GM12878 (cell line): ENCODE measurements at regions not wholly inside any gene's neighbourhood (a gene's known extent, or its start where the extent isn't known, plus 50 kb on each side); places are given as distances from the start of the nearest gene placed in this dataset.

Experiments
- CBFB ChIP-seq: IDR thresholded peaks from 2 replicates; pipeline ENCODE4 v1.6.1; 2016; ENCODE audit warnings: antibody characterized with exemption, low read depth
- CREM ChIP-seq: IDR thresholded peaks from 2 replicates; pipeline ENCODE4 v1.6.1; 2014; ENCODE audit warnings: antibody characterized with exemption, low read depth
- EP300 ChIP-seq, 2 experiments: fragments of 150-350 bp in 1 of 2; IDR thresholded peaks; 2 replicates each; pipeline ENCODE4 v1.6.1; 2011 to 2012; ENCODE audit warnings: low read depth in 2 of 2, low read length in 2 of 2, borderline replicate concordance in 1 of 2, improper control_type of control experiment in 1 of 2, inconsistent platforms in 1 of 2; ENCODE audit not compliant: control insufficient read depth in 1 of 2
- POLR2AphosphoS5 ChIP-seq: IDR thresholded peaks from 2 replicates; pipeline ENCODE4 v1.6.1; 2011; ENCODE audit warnings: mild to moderate bottlenecking, low read length, inconsistent platforms
- SIN3A ChIP-seq: IDR thresholded peaks from 2 replicates; pipeline ENCODE4 v1.6.1; 2012; ENCODE audit warnings: low read depth, low read length, improper control_type of control experiment
- SP1 ChIP-seq: IDR thresholded peaks from one replicate; pipeline ENCODE4 v1.6.1; 2011; ENCODE audit warnings: low read depth, low read length
- SRF ChIP-seq, 2 experiments: IDR thresholded peaks; 2 replicates each; pipeline ENCODE4 v1.6.1; 2011; ENCODE audit warnings: low read depth in 2 of 2, low read length in 2 of 2, mild to moderate bottlenecking in 1 of 2, moderate library complexity in 1 of 2
- TAF1 ChIP-seq: IDR thresholded peaks from 2 replicates; pipeline ENCODE4 v1.6.1; 2011; ENCODE audit warnings: mild to moderate bottlenecking, low read depth, low read length, borderline replicate concordance
- TF ChIP-seq, protein P1 (sequence below): fragments of 450-650 bp; IDR thresholded peaks from 2 replicates; pipeline ENCODE4 v1.6.1; 2017; ENCODE audit warnings: antibody characterized with exemption, mild to moderate bottlenecking, moderate library complexity
- TF ChIP-seq, protein P2 (sequence below), 3 experiments: IDR thresholded peaks in 2 of 3; conservative IDR thresholded peaks in 1 of 3; 2 replicates each; pipeline ENCODE4 v1.5.1; 2011; ENCODE audit warnings: low read depth in 3 of 3, low read length in 3 of 3, mild to moderate bottlenecking in 3 of 3, control low read depth in 2 of 3, moderate library complexity in 2 of 3, inconsistent platforms in 1 of 3, mixed read lengths in 1 of 3; ENCODE audit not compliant: control insufficient read depth in 2 of 3, insufficient read depth in 1 of 3; ENCODE audit errors: extremely low read depth in 1 of 3
- TF ChIP-seq, protein P3 (sequence below): fragments of 450-650 bp; IDR thresholded peaks from 2 replicates; pipeline ENCODE4 v1.6.1; 2017; ENCODE audit warnings: mild to moderate bottlenecking
- TF ChIP-seq, protein P4 (sequence below): fragments of 150-350 bp; IDR thresholded peaks from 2 replicates; pipeline ENCODE4 v1.6.1; 2016; ENCODE audit warnings: low read depth, low read length

DNA sequence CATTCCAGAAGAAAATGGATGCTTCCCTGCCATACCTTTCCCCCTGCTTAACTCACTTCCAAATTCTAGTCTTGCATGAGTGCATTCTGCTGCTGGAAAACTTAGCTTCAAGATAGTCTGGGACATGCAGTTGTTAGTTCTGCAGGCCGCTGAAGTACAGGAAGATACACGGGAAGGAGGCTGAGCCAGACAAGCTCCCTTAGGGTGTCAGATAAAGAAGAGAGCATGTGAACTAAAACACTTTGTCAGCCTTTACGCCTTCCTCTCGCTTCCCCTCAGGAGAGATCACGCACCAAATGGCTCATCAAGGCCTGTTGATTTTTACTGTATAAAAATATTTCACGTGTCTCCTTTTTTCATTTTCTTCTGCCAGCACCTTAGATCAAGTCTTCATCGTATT lies 420.7 kb downstream of the INSC start:
- TF ChIP-seq, protein P1, sequence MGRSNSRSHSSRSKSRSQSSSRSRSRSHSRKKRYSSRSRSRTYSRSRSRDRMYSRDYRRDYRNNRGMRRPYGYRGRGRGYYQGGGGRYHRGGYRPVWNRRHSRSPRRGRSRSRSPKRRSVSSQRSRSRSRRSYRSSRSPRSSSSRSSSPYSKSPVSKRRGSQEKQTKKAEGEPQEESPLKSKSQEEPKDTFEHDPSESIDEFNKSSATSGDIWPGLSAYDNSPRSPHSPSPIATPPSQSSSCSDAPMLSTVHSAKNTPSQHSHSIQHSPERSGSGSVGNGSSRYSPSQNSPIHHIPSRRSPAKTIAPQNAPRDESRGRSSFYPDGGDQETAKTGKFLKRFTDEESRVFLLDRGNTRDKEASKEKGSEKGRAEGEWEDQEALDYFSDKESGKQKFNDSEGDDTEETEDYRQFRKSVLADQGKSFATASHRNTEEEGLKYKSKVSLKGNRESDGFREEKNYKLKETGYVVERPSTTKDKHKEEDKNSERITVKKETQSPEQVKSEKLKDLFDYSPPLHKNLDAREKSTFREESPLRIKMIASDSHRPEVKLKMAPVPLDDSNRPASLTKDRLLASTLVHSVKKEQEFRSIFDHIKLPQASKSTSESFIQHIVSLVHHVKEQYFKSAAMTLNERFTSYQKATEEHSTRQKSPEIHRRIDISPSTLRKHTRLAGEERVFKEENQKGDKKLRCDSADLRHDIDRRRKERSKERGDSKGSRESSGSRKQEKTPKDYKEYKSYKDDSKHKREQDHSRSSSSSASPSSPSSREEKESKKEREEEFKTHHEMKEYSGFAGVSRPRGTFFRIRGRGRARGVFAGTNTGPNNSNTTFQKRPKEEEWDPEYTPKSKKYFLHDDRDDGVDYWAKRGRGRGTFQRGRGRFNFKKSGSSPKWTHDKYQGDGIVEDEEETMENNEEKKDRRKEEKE, result no peak
- TF ChIP-seq, protein P2, sequence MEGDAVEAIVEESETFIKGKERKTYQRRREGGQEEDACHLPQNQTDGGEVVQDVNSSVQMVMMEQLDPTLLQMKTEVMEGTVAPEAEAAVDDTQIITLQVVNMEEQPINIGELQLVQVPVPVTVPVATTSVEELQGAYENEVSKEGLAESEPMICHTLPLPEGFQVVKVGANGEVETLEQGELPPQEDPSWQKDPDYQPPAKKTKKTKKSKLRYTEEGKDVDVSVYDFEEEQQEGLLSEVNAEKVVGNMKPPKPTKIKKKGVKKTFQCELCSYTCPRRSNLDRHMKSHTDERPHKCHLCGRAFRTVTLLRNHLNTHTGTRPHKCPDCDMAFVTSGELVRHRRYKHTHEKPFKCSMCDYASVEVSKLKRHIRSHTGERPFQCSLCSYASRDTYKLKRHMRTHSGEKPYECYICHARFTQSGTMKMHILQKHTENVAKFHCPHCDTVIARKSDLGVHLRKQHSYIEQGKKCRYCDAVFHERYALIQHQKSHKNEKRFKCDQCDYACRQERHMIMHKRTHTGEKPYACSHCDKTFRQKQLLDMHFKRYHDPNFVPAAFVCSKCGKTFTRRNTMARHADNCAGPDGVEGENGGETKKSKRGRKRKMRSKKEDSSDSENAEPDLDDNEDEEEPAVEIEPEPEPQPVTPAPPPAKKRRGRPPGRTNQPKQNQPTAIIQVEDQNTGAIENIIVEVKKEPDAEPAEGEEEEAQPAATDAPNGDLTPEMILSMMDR (IDR thresholded peaks at IDR 0.05 in 2 of 3, conservative IDR thresholded peaks at IDR 0.05 in 1 of 3; ENCODE audit: control insufficient read depth in 2 of 3, extremely low read depth in 1 of 3, insufficient read depth in 1 of 3, low read depth in 3 of 3, low read length in 3 of 3), result no peak
- TF ChIP-seq SRF (IDR thresholded peaks at IDR 0.05; ENCODE audit: low read depth in 2 of 2, low read length in 2 of 2) (no peak), SIN3A (no peak), SP1 (no peak), EP300 (IDR thresholded peaks at IDR 0.05; ENCODE audit: borderline replicate concordance in 1 of 2, control insufficient read depth in 1 of 2, low read depth in 2 of 2, low read length in 2 of 2) (no peak), CBFB (no peak), TAF1 (no peak), CREM (no peak), POLR2AphosphoS5 (no peak)
- TF ChIP-seq, protein P3, sequence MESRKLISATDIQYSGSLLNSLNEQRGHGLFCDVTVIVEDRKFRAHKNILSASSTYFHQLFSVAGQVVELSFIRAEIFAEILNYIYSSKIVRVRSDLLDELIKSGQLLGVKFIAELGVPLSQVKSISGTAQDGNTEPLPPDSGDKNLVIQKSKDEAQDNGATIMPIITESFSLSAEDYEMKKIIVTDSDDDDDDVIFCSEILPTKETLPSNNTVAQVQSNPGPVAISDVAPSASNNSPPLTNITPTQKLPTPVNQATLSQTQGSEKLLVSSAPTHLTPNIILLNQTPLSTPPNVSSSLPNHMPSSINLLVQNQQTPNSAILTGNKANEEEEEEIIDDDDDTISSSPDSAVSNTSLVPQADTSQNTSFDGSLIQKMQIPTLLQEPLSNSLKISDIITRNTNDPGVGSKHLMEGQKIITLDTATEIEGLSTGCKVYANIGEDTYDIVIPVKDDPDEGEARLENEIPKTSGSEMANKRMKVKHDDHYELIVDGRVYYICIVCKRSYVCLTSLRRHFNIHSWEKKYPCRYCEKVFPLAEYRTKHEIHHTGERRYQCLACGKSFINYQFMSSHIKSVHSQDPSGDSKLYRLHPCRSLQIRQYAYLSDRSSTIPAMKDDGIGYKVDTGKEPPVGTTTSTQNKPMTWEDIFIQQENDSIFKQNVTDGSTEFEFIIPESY, result no peak
- TF ChIP-seq, protein P4, sequence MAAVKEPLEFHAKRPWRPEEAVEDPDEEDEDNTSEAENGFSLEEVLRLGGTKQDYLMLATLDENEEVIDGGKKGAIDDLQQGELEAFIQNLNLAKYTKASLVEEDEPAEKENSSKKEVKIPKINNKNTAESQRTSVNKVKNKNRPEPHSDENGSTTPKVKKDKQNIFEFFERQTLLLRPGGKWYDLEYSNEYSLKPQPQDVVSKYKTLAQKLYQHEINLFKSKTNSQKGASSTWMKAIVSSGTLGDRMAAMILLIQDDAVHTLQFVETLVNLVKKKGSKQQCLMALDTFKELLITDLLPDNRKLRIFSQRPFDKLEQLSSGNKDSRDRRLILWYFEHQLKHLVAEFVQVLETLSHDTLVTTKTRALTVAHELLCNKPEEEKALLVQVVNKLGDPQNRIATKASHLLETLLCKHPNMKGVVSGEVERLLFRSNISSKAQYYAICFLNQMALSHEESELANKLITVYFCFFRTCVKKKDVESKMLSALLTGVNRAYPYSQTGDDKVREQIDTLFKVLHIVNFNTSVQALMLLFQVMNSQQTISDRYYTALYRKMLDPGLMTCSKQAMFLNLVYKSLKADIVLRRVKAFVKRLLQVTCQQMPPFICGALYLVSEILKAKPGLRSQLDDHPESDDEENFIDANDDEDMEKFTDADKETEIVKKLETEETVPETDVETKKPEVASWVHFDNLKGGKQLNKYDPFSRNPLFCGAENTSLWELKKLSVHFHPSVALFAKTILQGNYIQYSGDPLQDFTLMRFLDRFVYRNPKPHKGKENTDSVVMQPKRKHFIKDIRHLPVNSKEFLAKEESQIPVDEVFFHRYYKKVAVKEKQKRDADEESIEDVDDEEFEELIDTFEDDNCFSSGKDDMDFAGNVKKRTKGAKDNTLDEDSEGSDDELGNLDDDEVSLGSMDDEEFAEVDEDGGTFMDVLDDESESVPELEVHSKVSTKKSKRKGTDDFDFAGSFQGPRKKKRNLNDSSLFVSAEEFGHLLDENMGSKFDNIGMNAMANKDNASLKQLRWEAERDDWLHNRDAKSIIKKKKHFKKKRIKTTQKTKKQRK, result no peak
